Uterus (tissue), 3 donors: ENCODE measurements at regions not wholly inside any gene's neighbourhood (a gene's known extent, or its start where the extent isn't known, plus 50 kb on each side); places are given as distances from the start of the nearest gene placed in this dataset.

Experiments used
- DNase-seq, 2 donors: peaks; one replicate each; pipeline ENCODE4 v3.0.0-alpha.2; 2019 to 2020
- H3K27ac ChIP-seq, 2 donors: fragments of 200-600 bp; sonication (generic); 1 replicate in 1 of 2; 2 replicates in 1 of 2; pipeline ENCODE4 v1.5.1; 2016 to 2018
- H3K27me3 ChIP-seq, 2 donors: fragments of 200-600 bp; sonication (generic); one replicate each; pipeline ENCODE4 v1.5.1; 2018 to 2019; ENCODE audit warnings: control low read depth in 1 of 2
- H3K36me3 ChIP-seq, 2 donors: fragments of 200-600 bp; sonication (generic); one replicate each; pipeline ENCODE4 v1.5.1; 2019; ENCODE audit warnings: control low read depth in 1 of 2
- H3K4me1 ChIP-seq, 2 donors: fragments of 200-600 bp; sonication (generic); one replicate each; pipeline ENCODE4 v1.5.1; 2018 to 2019; ENCODE audit warnings: control low read depth in 1 of 2
- H3K4me3 ChIP-seq, 2 donors: fragments of 200-600 bp; sonication (generic); 1 replicate in 1 of 2; 2 replicates in 1 of 2; pipeline ENCODE4 v1.5.1; 2018 to 2019; ENCODE audit warnings: mild to moderate bottlenecking in 1 of 2
- H3K9me3 ChIP-seq, 2 donors: fragments of 200-600 bp; sonication (generic); one replicate each; pipeline ENCODE4 v1.5.1; 2019; ENCODE audit warnings: control low read depth in 1 of 2
- POLR2A ChIP-seq, 2 donors: fragments of 450-650 bp; IDR thresholded peaks; one replicate each; pipeline ENCODE4 v1.6.1; 2016; ENCODE audit warnings: antibody characterized with exemption in 2 of 2, mild to moderate bottlenecking in 1 of 2, moderate library complexity in 1 of 2
- intact Hi-C: fragments of 100-400 bp; cut with DNase I; formaldehyde crosslinking; loops from one replicate; pipeline ENCODE4 v1.15.1; 2023; ENCODE audit warnings: low total_unique reads
- TF ChIP-seq, protein P1 (sequence below), 4 experiments: fragments of 200-600 bp in 2 of 4; fragments of 450-650 bp in 2 of 4; sonication (generic) in 2 of 4; IDR thresholded peaks; one replicate each; pipeline ENCODE4 v1.5.1; 2016 to 2019; ENCODE audit warnings: antibody characterized with exemption in 4 of 4, mild to moderate bottlenecking in 2 of 4, moderate library complexity in 1 of 4
- donor health status: DM: yes; HTN: yes; CAD: no.

DNA sequence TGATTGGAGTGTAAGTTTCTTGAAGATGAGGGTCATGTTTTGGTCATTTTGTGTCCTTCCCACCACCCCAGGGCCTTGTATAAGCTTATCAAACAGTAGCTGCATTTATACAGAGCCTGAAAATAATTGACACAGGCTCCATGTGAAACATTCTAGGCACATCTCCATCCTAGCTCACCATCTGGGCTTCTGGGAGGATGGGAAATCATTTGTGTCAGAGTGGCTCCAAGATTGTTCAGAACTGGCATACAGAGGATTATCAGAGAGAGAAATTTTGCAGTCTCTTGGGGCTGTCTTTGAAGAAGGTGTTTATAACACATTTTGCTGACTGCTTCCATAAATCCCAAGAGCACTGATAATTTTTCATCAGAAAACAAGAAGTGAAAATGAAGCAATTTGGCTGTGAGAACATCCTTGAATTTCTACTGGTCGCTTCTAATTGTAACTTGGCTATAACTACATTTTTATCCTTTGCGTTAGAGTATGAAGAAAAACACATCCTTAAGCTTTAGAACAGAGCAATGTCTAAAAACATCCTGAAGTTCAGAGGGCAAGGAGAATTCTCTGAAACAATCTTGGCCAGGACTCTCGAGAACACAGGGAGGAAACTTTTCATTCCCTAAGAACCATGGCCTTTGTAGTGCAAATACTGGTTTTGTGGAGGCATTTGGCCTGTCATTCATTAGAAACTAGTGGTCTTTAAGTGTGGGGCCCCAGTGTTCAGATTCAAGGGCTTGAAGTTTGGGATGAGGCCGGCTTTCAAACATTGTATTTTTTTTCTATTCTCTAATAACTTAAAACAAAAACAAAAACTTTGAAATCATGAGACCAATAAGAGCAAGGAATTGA is 151.1 kb downstream of the DACT1 start:
- Histone ChIP-seq H3K27ac (no peak overlapping the region), H3K9me3 (no peaks in the 10 kb centered on the region)
- intact Hi-C loops = no loop called here

DNA sequence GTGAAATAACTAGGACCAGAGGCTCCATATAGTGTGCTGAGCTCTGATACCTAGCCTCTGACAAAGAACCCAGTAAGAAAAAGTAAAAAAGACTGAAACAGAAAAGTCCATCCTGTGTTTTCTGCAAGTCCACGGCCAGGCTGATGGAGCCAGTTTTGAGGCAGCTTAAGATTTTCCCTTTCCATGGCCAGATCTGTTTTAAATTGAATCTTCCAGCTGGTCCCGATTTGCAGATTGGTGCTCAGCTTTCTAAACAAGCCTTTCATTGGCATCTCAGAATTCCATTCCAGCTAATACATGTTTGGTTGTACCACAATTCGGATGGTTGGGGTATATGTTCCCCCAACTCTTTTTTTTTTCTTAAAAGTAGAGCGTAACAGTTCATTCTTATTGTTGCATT is 152.0 kb downstream of the DACT1 start:
- Histone ChIP-seq H3K36me3 (no peaks in the 10 kb centered on the region), H3K4me1 (no peaks in the 10 kb centered on the region), H3K27ac (no peak overlapping the region), H3K27me3 (no peaks in the 10 kb centered on the region), H3K4me3 (no peak overlapping the region), H3K9me3 (no peaks in the 10 kb centered on the region)
- intact Hi-C loops = no loop called here
- DNase-seq = no peak
- TF ChIP-seq, protein P1, sequence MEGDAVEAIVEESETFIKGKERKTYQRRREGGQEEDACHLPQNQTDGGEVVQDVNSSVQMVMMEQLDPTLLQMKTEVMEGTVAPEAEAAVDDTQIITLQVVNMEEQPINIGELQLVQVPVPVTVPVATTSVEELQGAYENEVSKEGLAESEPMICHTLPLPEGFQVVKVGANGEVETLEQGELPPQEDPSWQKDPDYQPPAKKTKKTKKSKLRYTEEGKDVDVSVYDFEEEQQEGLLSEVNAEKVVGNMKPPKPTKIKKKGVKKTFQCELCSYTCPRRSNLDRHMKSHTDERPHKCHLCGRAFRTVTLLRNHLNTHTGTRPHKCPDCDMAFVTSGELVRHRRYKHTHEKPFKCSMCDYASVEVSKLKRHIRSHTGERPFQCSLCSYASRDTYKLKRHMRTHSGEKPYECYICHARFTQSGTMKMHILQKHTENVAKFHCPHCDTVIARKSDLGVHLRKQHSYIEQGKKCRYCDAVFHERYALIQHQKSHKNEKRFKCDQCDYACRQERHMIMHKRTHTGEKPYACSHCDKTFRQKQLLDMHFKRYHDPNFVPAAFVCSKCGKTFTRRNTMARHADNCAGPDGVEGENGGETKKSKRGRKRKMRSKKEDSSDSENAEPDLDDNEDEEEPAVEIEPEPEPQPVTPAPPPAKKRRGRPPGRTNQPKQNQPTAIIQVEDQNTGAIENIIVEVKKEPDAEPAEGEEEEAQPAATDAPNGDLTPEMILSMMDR (IDR thresholded peaks at IDR 0.05) = no peak
- TF ChIP-seq POLR2A (IDR thresholded peaks at IDR 0.05) = no peak

More for the DNA sequence above, 151.1 kb downstream of the DACT1 start:
- Histone ChIP-seq H3K4me1 (no peaks in the 10 kb centered on the region), H3K4me3 (no peak overlapping the region), H3K27me3 (no peaks in the 10 kb centered on the region), H3K36me3 (no peaks in the 10 kb centered on the region)
- DNase-seq = no peak
- no peak for TF ChIP-seq POLR2A (IDR thresholded peaks at IDR 0.05)
- TF ChIP-seq, protein P1 (IDR thresholded peaks at IDR 0.05) = no peak

DNA sequence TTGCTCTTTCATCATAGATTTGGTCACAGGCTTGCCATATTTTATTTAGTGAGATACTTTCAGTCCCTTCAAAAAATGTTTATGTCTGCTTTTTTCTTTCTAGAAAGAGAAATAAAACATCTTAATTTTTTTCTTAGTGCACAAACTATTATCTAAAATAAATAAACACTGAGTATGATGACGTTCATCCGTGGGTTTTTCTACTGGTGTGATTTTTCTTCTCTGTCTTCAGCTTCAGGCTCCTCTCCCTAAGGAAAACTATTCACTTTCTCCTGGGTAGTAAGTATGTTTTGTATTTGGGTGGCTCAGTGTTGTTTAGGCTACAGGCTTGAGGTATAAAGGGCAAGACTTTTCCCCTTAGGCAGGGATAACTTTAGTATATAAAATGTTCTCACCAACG is 154.7 kb downstream of the DACT1 start:
- no peak for TF ChIP-seq POLR2A (IDR thresholded peaks at IDR 0.05)
- TF ChIP-seq, protein P1 (IDR thresholded peaks at IDR 0.05) = no peak
- Histone ChIP-seq H3K4me1 (no peaks in the 10 kb centered on the region), H3K27me3 (no peaks in the 10 kb centered on the region), H3K9me3 (no peaks in the 10 kb centered on the region), H3K4me3 (no peak overlapping the region), H3K36me3 (no peaks in the 10 kb centered on the region), H3K27ac (no peak overlapping the region)
- intact Hi-C loops = no loop called here
- no peak for DNase-seq

DNA sequence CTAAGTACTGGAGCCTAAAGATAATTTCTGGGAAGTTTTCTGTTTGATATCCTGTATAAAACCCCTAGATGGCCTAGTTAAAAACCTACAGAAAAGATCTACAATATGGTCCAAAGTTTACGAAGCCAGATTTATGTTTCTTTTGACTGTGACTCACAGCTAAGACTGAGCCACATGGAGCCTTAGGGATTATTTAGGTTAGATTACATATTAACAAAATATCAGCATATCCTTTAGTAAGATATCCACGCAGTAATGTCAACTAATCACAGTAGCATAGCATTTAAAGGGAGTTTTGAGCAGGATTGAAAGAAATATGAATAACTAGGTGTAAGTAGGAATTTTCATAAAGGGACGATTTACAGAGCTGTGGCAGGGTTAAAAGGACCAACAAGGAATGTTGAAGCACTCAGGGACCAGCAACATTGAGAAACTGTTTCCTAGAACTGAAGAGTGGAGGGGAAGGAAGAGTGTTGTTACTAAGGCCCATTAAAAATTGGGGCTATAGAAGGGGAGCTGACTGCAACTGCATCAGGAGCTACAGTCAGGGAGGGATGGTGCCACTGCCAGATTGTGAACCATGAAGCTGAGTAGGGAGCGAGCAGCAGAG is 155.5 kb downstream of the DACT1 start:
- no peak for DNase-seq
- intact Hi-C loops = no loop called here
- H3K36me3 ChIP-seq = no peaks in the 10 kb centered on the region
- no peak overlapping the region for H3K4me3 ChIP-seq
- no peak for TF ChIP-seq POLR2A (IDR thresholded peaks at IDR 0.05)
- TF ChIP-seq, protein P1 (IDR thresholded peaks at IDR 0.05) = no peak
- no peak overlapping the region for H3K27ac ChIP-seq
- no peaks in the 10 kb centered on the region for H3K9me3 ChIP-seq
- H3K4me1 ChIP-seq = no peaks in the 10 kb centered on the region
- no peaks in the 10 kb centered on the region for H3K27me3 ChIP-seq
